ENCODE measurements at regions not wholly inside any gene's neighbourhood (a gene's known extent, or its start where the extent isn't known, plus 50 kb on each side); places are given as distances from the start of the nearest gene placed in this dataset.

DNA sequence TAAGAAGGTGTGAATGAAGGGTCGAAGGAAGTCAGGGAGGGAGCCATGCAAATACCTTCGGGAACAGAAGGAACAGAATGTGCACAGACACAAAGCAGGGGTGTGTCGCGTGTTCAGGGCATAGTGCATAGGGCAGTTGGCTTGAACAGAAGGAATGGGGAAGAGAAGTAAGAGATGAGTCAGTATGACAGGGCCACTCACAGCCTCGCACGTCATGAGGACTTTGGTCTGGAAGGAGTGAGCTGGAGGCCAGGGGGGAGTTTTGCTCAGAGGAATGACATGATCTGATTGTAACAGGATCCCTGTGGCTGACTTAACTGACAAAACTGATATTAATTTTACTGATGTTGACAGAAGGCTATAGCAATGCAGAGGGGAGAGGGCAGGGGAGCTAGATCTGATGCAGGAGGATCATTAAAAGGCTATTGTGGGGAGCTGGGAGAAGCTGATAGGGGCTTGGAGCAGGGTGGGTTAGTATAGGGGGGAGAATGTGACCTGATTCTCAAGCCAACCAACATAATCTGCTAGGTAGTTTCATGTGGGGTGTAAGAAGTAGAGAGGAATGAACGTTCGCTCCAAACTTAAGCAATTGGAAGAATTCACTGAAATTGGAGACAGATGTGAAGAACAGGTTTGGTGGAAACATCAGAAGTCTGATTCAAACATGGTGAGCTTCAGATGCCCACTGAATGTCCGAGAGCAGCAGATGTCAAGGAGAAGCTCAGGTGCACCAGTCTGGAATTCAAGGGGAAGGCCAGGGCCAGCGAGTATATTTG, 60.4 kb upstream of the COPS8 start:
- Mint-ChIP-seq H3K27ac (ENCODE audit: unreplicated experiment) (no peak overlapping the region), H3K9me3 (peaks cover 5% of the 10 kb centered on the region), H3K4me3 (no peak overlapping the region), H3K27me3 (ENCODE audit: low read depth) (no peaks in the 10 kb centered on the region), H3K4me1 (no peaks in the 10 kb centered on the region), H3K36me3 (ENCODE audit: low read depth) (no peaks in the 10 kb centered on the region)
- no peak for DNase-seq (ENCODE audit: low read depth, low spot score)
- TF ChIP-seq, protein P1, sequence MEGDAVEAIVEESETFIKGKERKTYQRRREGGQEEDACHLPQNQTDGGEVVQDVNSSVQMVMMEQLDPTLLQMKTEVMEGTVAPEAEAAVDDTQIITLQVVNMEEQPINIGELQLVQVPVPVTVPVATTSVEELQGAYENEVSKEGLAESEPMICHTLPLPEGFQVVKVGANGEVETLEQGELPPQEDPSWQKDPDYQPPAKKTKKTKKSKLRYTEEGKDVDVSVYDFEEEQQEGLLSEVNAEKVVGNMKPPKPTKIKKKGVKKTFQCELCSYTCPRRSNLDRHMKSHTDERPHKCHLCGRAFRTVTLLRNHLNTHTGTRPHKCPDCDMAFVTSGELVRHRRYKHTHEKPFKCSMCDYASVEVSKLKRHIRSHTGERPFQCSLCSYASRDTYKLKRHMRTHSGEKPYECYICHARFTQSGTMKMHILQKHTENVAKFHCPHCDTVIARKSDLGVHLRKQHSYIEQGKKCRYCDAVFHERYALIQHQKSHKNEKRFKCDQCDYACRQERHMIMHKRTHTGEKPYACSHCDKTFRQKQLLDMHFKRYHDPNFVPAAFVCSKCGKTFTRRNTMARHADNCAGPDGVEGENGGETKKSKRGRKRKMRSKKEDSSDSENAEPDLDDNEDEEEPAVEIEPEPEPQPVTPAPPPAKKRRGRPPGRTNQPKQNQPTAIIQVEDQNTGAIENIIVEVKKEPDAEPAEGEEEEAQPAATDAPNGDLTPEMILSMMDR (conservative IDR thresholded peaks at IDR 0.05) = no peak

DNA sequence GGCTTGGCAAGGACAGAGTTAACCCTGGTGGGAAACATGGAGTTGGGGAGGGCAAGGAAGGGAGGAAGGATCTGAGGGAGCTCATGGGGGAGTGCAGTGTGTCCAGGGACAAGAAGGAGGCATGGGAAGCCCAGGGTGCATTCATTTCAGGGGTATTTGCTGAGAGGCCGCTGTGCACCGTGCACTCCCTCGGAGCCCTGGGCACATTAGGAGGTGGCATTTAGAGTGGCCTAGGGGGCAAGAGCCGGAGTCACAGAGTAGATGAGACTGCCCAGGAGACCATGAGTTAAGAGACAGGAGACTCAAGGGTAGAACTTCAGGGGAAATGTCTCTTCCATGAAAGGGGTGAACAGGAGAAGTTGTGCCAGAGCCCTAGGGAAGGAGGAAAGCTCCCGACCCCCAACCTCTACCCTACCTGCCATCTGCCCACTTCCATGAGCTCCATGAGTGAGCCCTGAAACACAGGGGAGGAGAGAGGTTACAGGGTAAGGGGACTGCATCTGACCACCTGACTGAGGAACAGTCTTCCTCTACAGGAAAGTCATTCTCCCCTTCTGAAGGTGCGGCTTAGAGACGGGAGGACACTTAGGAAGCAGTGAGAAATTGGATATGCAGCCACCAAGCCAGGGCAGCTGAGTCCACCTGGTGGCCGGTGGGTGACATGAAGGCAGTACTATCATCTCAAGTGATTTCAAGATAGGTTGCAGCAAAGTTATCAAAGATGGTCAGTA, 58.5 kb upstream of the COPS8 start:
- TF ChIP-seq, protein P1 (conservative IDR thresholded peaks at IDR 0.05) = peak; percentile 92
- Mint-ChIP-seq H3K4me3 (no peak overlapping the region), H3K9me3 (peaks cover 5% of the 10 kb centered on the region), H3K36me3 (ENCODE audit: low read depth) (no peaks in the 10 kb centered on the region), H3K4me1 (no peaks in the 10 kb centered on the region), H3K27me3 (ENCODE audit: low read depth) (no peaks in the 10 kb centered on the region), H3K27ac (ENCODE audit: unreplicated experiment) (no peak overlapping the region)
- DNase-seq (ENCODE audit: low read depth, low spot score) = peak; percentile 62

DNA sequence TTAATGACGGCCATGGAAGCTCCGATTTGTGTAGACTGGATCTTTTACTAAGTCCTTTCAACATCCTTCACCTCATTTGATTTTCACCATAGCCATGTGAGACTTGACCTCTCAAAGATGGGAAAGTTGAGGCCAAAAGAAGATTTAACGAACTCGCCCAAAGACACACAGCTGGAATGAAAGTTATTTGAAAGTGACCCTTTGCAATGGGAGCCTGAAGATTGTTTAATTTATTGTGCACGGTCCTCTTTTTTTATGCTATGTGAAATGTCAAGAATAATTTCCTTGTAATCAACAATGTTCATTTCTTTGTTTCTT, 58.0 kb upstream of the COPS8 start:
- no peaks in the 10 kb centered on the region for H3K27me3 Mint-ChIP-seq (ENCODE audit: low read depth)
- TF ChIP-seq, protein P1 (conservative IDR thresholded peaks at IDR 0.05) = peak; percentile 33
- H3K9me3 Mint-ChIP-seq = peaks cover 3% of the 10 kb centered on the region
- no peaks in the 10 kb centered on the region for H3K4me1 Mint-ChIP-seq
- H3K27ac Mint-ChIP-seq (ENCODE audit: unreplicated experiment) = no peak overlapping the region
- H3K36me3 Mint-ChIP-seq (ENCODE audit: low read depth) = peaks cover 2% of the 10 kb centered on the region
- H3K4me3 Mint-ChIP-seq = no peak overlapping the region
- no peak for DNase-seq (ENCODE audit: low read depth, low spot score)

DNA sequence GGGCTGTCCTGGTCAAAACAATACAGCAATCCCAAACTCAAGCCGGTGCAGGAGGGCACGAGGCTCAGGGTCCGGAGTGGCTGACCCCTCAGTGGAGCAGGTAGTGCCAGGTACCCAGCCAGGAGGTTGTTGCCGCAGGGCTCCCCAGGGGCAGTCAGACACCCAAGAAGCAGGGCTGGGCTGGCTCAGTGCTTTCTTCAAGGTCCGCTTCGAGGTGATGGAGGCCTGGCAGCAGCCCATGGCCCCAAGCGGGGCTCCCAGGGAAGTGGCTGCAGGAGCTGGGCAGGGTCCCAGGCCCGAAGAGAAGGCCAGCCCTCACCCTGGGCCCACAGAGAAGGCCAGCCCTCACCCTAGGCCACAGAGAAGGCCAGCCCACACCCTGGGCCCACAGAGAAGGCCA, 55.3 kb upstream of the COPS8 start:
- H3K36me3 Mint-ChIP-seq (ENCODE audit: low read depth) = peaks cover 2% of the 10 kb centered on the region
- H3K4me1 Mint-ChIP-seq = no peaks in the 10 kb centered on the region
- H3K9me3 Mint-ChIP-seq = no peaks in the 10 kb centered on the region
- no peak overlapping the region for H3K27ac Mint-ChIP-seq (ENCODE audit: unreplicated experiment)
- H3K27me3 Mint-ChIP-seq (ENCODE audit: low read depth) = no peaks in the 10 kb centered on the region
- no peak overlapping the region for H3K4me3 Mint-ChIP-seq
- DNase-seq (ENCODE audit: low read depth, low spot score) = no peak
- TF ChIP-seq, protein P1 (conservative IDR thresholded peaks at IDR 0.05) = no peak

DNA sequence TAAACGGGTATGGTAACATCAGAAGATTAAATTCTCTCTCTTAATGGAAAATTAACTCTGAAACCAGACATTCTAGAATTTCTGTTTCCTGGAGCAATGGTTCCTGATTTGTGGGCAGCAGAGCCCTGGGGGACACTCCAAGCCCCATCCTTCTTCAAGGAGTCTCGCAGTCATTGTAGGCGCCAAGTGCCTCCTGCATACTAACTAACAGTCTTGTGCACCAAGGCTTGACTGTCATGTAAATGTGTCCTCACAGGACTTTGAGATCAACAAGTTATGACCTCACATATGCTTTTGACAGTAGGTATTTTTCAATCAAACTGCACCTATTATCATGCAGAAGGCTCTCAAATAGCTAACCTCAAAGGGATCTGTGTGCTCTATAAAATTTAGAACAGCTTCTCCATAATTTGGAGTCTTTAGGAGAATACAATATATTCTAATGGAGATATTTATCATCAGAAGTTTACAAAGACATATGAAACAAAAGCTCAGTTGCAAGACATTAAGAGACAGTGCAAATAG, 52.1 kb upstream of the COPS8 start:
- Mint-ChIP-seq H3K27me3 (ENCODE audit: low read depth) (no peaks in the 10 kb centered on the region), H3K36me3 (ENCODE audit: low read depth) (peaks cover 2% of the 10 kb centered on the region), H3K4me3 (no peak overlapping the region), H3K9me3 (no peaks in the 10 kb centered on the region), H3K27ac (ENCODE audit: unreplicated experiment) (no peak overlapping the region), H3K4me1 (no peaks in the 10 kb centered on the region)
- DNase-seq (ENCODE audit: low read depth, low spot score) = no peak
- TF ChIP-seq, protein P1 (conservative IDR thresholded peaks at IDR 0.05) = no peak

All from neural crest cell (in vitro differentiated cells).